Peyer's patch (tissue), 4 donors: ENCODE measurements at regions not wholly inside any gene's neighbourhood (a gene's known extent, or its start where the extent isn't known, plus 50 kb on each side); places are given as distances from the start of the nearest gene placed in this dataset.

Experiments
- POLR2A ChIP-seq, 2 donors: fragments of 450-650 bp; IDR thresholded peaks; one replicate each; pipeline ENCODE4 v1.5.1; 2017; ENCODE audit warnings: antibody characterized with exemption in 2 of 2, mild to moderate bottlenecking in 2 of 2, moderate library complexity in 2 of 2
- TF ChIP-seq, protein P1 (sequence below), 6 experiments: fragments of 450-650 bp in 4 of 6; fragments of 200-600 bp in 2 of 6; sonication (generic) in 1 of 6; IDR thresholded peaks; one replicate each; pipeline ENCODE4 v1.5.1; 2017 to 2019; ENCODE audit warnings: antibody characterized with exemption in 6 of 6, mild to moderate bottlenecking in 3 of 6, moderate library complexity in 1 of 6

- TF ChIP-seq, protein P1, sequence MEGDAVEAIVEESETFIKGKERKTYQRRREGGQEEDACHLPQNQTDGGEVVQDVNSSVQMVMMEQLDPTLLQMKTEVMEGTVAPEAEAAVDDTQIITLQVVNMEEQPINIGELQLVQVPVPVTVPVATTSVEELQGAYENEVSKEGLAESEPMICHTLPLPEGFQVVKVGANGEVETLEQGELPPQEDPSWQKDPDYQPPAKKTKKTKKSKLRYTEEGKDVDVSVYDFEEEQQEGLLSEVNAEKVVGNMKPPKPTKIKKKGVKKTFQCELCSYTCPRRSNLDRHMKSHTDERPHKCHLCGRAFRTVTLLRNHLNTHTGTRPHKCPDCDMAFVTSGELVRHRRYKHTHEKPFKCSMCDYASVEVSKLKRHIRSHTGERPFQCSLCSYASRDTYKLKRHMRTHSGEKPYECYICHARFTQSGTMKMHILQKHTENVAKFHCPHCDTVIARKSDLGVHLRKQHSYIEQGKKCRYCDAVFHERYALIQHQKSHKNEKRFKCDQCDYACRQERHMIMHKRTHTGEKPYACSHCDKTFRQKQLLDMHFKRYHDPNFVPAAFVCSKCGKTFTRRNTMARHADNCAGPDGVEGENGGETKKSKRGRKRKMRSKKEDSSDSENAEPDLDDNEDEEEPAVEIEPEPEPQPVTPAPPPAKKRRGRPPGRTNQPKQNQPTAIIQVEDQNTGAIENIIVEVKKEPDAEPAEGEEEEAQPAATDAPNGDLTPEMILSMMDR (IDR thresholded peaks at IDR 0.05), result no peak
- no peak for TF ChIP-seq POLR2A (IDR thresholded peaks at IDR 0.05)
These were observed 97.1 kb downstream of the MEX3B start for GRCh38 chr15:81948751-81949150.
